ENCODE measurements at regions not wholly inside any gene's neighbourhood (a gene's known extent, or its start where the extent isn't known, plus 50 kb on each side); places are given as distances from the start of the nearest gene placed in this dataset.

DNA sequence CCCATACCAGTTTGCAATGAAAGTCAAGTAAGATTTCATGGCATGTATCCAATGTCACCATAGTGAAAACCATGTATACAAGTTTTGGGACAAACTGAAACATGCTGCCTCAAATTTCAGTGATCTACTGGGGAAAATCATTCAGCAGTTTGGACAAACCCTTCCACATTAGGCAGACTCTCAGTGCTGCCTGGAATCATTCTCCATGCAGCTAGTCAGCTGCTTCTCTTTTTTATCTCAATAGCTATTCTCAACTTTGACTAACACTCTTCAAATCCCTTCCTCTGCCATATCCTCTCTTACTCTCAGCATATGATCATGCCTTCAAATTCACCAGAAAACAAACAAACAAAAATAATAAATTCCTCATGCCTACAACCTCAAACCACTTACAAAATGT lies 323.3 kb downstream of the MAN2A1 start:
- no peak for TF ChIP-seq POLR2A (IDR thresholded peaks at IDR 0.05)
- TF ChIP-seq, protein P1, sequence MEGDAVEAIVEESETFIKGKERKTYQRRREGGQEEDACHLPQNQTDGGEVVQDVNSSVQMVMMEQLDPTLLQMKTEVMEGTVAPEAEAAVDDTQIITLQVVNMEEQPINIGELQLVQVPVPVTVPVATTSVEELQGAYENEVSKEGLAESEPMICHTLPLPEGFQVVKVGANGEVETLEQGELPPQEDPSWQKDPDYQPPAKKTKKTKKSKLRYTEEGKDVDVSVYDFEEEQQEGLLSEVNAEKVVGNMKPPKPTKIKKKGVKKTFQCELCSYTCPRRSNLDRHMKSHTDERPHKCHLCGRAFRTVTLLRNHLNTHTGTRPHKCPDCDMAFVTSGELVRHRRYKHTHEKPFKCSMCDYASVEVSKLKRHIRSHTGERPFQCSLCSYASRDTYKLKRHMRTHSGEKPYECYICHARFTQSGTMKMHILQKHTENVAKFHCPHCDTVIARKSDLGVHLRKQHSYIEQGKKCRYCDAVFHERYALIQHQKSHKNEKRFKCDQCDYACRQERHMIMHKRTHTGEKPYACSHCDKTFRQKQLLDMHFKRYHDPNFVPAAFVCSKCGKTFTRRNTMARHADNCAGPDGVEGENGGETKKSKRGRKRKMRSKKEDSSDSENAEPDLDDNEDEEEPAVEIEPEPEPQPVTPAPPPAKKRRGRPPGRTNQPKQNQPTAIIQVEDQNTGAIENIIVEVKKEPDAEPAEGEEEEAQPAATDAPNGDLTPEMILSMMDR (IDR thresholded peaks at IDR 0.05) = no peak
